ENCODE measurements at regions not wholly inside any gene's neighbourhood (a gene's known extent, or its start where the extent isn't known, plus 50 kb on each side); places are given as distances from the start of the nearest gene placed in this dataset.

- no peaks in the 10 kb centered on the region for H3K36me3 ChIP-seq (ENCODE audit: control insufficient read depth, insufficient read depth, low read length)
- H3K27ac ChIP-seq (ENCODE audit: low read length), result no peak overlapping the region
- no CpG with 5 or more reads among the region's 10 CpGs for WGBS (ENCODE audit: insufficient coverage, insufficient read length)
- H3K9me3 ChIP-seq (ENCODE audit: control insufficient read depth, insufficient read depth, low read length), result no peaks in the 10 kb centered on the region
- no peaks in the 10 kb centered on the region for H3K27me3 ChIP-seq (ENCODE audit: control insufficient read depth, insufficient read depth, low read length)
- H3K4me3 ChIP-seq (ENCODE audit: low read length), result no peak overlapping the region
- DNase-seq (ENCODE audit: low read depth, low spot score), result no peak
- no peaks in the 10 kb centered on the region for H3K4me1 ChIP-seq (ENCODE audit: control insufficient read depth, insufficient read depth, low read length)
Observed at GRCh38 chr5:125160787-125161502, 414.5 kb upstream of the ZNF608 start.

- DNase-seq (ENCODE audit: low read depth, low spot score), result no peak
- H3K36me3 ChIP-seq (ENCODE audit: control insufficient read depth, insufficient read depth, low read length), result no peaks in the 10 kb centered on the region
- H3K4me1 ChIP-seq (ENCODE audit: control insufficient read depth, insufficient read depth, low read length), result no peaks in the 10 kb centered on the region
- no peak overlapping the region for H3K27ac ChIP-seq (ENCODE audit: low read length)
- H3K27me3 ChIP-seq (ENCODE audit: control insufficient read depth, insufficient read depth, low read length), result no peaks in the 10 kb centered on the region
- H3K4me3 ChIP-seq (ENCODE audit: low read length), result no peak overlapping the region
- H3K9me3 ChIP-seq (ENCODE audit: control insufficient read depth, insufficient read depth, low read length), result no peaks in the 10 kb centered on the region; the same call in 1 of the 2 replicates
- WGBS (ENCODE audit: insufficient coverage, insufficient read length), result no CpG with 5 or more reads among the region's 1 CpG
Observed at GRCh38 chr5:125162714-125163113, 416.3 kb upstream of the ZNF608 start.

GRCh38 chr5:125169396-125169795 lies 423.0 kb upstream of the ZNF608 start:
- no CpG with 5 or more reads among the region's 1 CpG for WGBS (ENCODE audit: insufficient coverage, insufficient read length)
- Histone ChIP-seq H3K27ac (ENCODE audit: low read length) (no peak overlapping the region), H3K36me3 (ENCODE audit: control insufficient read depth, insufficient read depth, low read length) (no peaks in the 10 kb centered on the region), H3K9me3 (ENCODE audit: control insufficient read depth, insufficient read depth, low read length) (no peaks in the 10 kb centered on the region; the same call in 1 of the 2 replicates), H3K4me3 (ENCODE audit: low read length) (no peak overlapping the region), H3K4me1 (ENCODE audit: control insufficient read depth, insufficient read depth, low read length) (peaks cover 2% of the 10 kb centered on the region; the same call in 1 of the 2 replicates), H3K27me3 (ENCODE audit: control insufficient read depth, insufficient read depth, low read length) (no peaks in the 10 kb centered on the region)
- no peak for DNase-seq (ENCODE audit: low read depth, low spot score)

- H3K4me1 ChIP-seq (ENCODE audit: control insufficient read depth, insufficient read depth, low read length), result peaks cover 2% of the 10 kb centered on the region; the same call in 1 of the 2 replicates
- no peak for DNase-seq (ENCODE audit: low read depth, low spot score)
- no peak overlapping the region for H3K4me3 ChIP-seq (ENCODE audit: low read length)
- H3K27ac ChIP-seq (ENCODE audit: low read length), result no peak overlapping the region
- H3K9me3 ChIP-seq (ENCODE audit: control insufficient read depth, insufficient read depth, low read length), result no peaks in the 10 kb centered on the region; the same call in 1 of the 2 replicates
- WGBS (ENCODE audit: insufficient coverage, insufficient read length), result no CpG with 5 or more reads among the region's 1 CpG
- H3K27me3 ChIP-seq (ENCODE audit: control insufficient read depth, insufficient read depth, low read length), result no peaks in the 10 kb centered on the region
- no peaks in the 10 kb centered on the region for H3K36me3 ChIP-seq (ENCODE audit: control insufficient read depth, insufficient read depth, low read length)
Observed at GRCh38 chr5:125171641-125172040, 425.2 kb upstream of the ZNF608 start.

GRCh38 chr5:125175348-125176004 lies 429.0 kb upstream of the ZNF608 start:
- WGBS (ENCODE audit: insufficient coverage, insufficient read length), result no CpG with 5 or more reads among the region's 4 CpGs
- DNase-seq (ENCODE audit: low read depth, low spot score), result no peak
- Histone ChIP-seq H3K9me3 (ENCODE audit: control insufficient read depth, insufficient read depth, low read length) (no peaks in the 10 kb centered on the region), H3K4me1 (ENCODE audit: control insufficient read depth, insufficient read depth, low read length) (peaks cover 2% of the 10 kb centered on the region; the same call in 1 of the 2 replicates), H3K27me3 (ENCODE audit: control insufficient read depth, insufficient read depth, low read length) (no peaks in the 10 kb centered on the region), H3K36me3 (ENCODE audit: control insufficient read depth, insufficient read depth, low read length) (no peaks in the 10 kb centered on the region), H3K27ac (ENCODE audit: low read length) (no peak overlapping the region), H3K4me3 (ENCODE audit: low read length) (no peak overlapping the region)

- no peak overlapping the region for H3K4me3 ChIP-seq (ENCODE audit: low read length)
- H3K27ac ChIP-seq (ENCODE audit: low read length), result no peak overlapping the region
- WGBS (ENCODE audit: insufficient coverage, insufficient read length), result no CpG with 5 or more reads among the region's 2 CpGs
- no peaks in the 10 kb centered on the region for H3K27me3 ChIP-seq (ENCODE audit: control insufficient read depth, insufficient read depth, low read length)
- no peaks in the 10 kb centered on the region for H3K9me3 ChIP-seq (ENCODE audit: control insufficient read depth, insufficient read depth, low read length)
- DNase-seq (ENCODE audit: low read depth, low spot score), result no peak
- peaks cover 2% of the 10 kb centered on the region; the same call in 1 of the 2 replicates for H3K4me1 ChIP-seq (ENCODE audit: control insufficient read depth, insufficient read depth, low read length)
- H3K36me3 ChIP-seq (ENCODE audit: control insufficient read depth, insufficient read depth, low read length), result no peaks in the 10 kb centered on the region
Observed at GRCh38 chr5:125176005-125176390, 429.6 kb upstream of the ZNF608 start.

- no peak for DNase-seq (ENCODE audit: low read depth, low spot score)
- Histone ChIP-seq H3K4me1 (ENCODE audit: control insufficient read depth, insufficient read depth, low read length) (peaks cover 2% of the 10 kb centered on the region; the same call in 1 of the 2 replicates), H3K27ac (ENCODE audit: low read length) (no peak overlapping the region), H3K27me3 (ENCODE audit: control insufficient read depth, insufficient read depth, low read length) (no peaks in the 10 kb centered on the region), H3K9me3 (ENCODE audit: control insufficient read depth, insufficient read depth, low read length) (no peaks in the 10 kb centered on the region), H3K4me3 (ENCODE audit: low read length) (no peak overlapping the region), H3K36me3 (ENCODE audit: control insufficient read depth, insufficient read depth, low read length) (no peaks in the 10 kb centered on the region)
- no CpG with 5 or more reads among the region's 4 CpGs for WGBS (ENCODE audit: insufficient coverage, insufficient read length)
Observed at GRCh38 chr5:125177340-125177739, 430.9 kb upstream of the ZNF608 start.

GRCh38 chr5:125179612-125180011 lies 433.2 kb upstream of the ZNF608 start:
- Histone ChIP-seq H3K4me1 (ENCODE audit: control insufficient read depth, insufficient read depth, low read length) (no peaks in the 10 kb centered on the region), H3K9me3 (ENCODE audit: control insufficient read depth, insufficient read depth, low read length) (no peaks in the 10 kb centered on the region), H3K27me3 (ENCODE audit: control insufficient read depth, insufficient read depth, low read length) (no peaks in the 10 kb centered on the region), H3K36me3 (ENCODE audit: control insufficient read depth, insufficient read depth, low read length) (no peaks in the 10 kb centered on the region), H3K4me3 (ENCODE audit: low read length) (no peak overlapping the region), H3K27ac (ENCODE audit: low read length) (no peak overlapping the region)
- DNase-seq (ENCODE audit: low read depth, low spot score), result no peak

- no peaks in the 10 kb centered on the region for H3K9me3 ChIP-seq (ENCODE audit: control insufficient read depth, insufficient read depth, low read length)
- no CpG with 5 or more reads among the region's 2 CpGs for WGBS (ENCODE audit: insufficient coverage, insufficient read length)
- no peaks in the 10 kb centered on the region for H3K36me3 ChIP-seq (ENCODE audit: control insufficient read depth, insufficient read depth, low read length)
- no peak overlapping the region for H3K4me3 ChIP-seq (ENCODE audit: low read length)
- DNase-seq (ENCODE audit: low read depth, low spot score), result no peak
- H3K4me1 ChIP-seq (ENCODE audit: control insufficient read depth, insufficient read depth, low read length), result no peaks in the 10 kb centered on the region
- no peak overlapping the region for H3K27ac ChIP-seq (ENCODE audit: low read length)
- H3K27me3 ChIP-seq (ENCODE audit: control insufficient read depth, insufficient read depth, low read length), result no peaks in the 10 kb centered on the region
Observed at GRCh38 chr5:125180231-125180829, 433.9 kb upstream of the ZNF608 start.

GRCh38 chr5:125181159-125181558 lies 434.7 kb upstream of the ZNF608 start:
- Histone ChIP-seq H3K4me1 (ENCODE audit: control insufficient read depth, insufficient read depth, low read length) (no peaks in the 10 kb centered on the region), H3K27me3 (ENCODE audit: control insufficient read depth, insufficient read depth, low read length) (no peaks in the 10 kb centered on the region), H3K36me3 (ENCODE audit: control insufficient read depth, insufficient read depth, low read length) (no peaks in the 10 kb centered on the region), H3K4me3 (ENCODE audit: low read length) (no peak overlapping the region), H3K27ac (ENCODE audit: low read length) (no peak overlapping the region), H3K9me3 (ENCODE audit: control insufficient read depth, insufficient read depth, low read length) (no peaks in the 10 kb centered on the region)
- DNase-seq (ENCODE audit: low read depth, low spot score), result no peak
- WGBS (ENCODE audit: insufficient coverage, insufficient read length), result 100% methylated on average over 1 of the region's 1 CpG
